HG02571 (cell line): ENCODE measurements at regions not wholly inside any gene's neighbourhood (a gene's known extent, or its start where the extent isn't known, plus 50 kb on each side); places are given as distances from the start of the nearest gene placed in this dataset.
A peak's percentile ranks its signal among the peaks of the same experiment; 100 is the strongest.
"Not testable (repeated sequence)": the region's sequence is repeated elsewhere in the genome, so short reads cannot be mapped to it uniquely, and the experiment has no call there.

ENCODE experiments used
- ATAC-seq: cut with Tn5 transposase; IDR thresholded peaks from one replicate; pipeline ENCODE4 v1.9.1; 2021; ENCODE audit warnings: mild to moderate bottlenecking, moderate library complexity; ENCODE audit not compliant: unreplicated experiment

GRCh38 chr6:57860481-57861315 lies 543.3 kb downstream of the PRIM2 start:
- not testable (repeated sequence) for ATAC-seq

GRCh38 chr6:57870083-57870482 lies 552.7 kb downstream of the PRIM2 start:
- ATAC-seq, result not testable (repeated sequence)

- ATAC-seq, result not testable (repeated sequence)
Observed at GRCh38 chr6:57873424-57873823, 556.0 kb downstream of the PRIM2 start.

DNA sequence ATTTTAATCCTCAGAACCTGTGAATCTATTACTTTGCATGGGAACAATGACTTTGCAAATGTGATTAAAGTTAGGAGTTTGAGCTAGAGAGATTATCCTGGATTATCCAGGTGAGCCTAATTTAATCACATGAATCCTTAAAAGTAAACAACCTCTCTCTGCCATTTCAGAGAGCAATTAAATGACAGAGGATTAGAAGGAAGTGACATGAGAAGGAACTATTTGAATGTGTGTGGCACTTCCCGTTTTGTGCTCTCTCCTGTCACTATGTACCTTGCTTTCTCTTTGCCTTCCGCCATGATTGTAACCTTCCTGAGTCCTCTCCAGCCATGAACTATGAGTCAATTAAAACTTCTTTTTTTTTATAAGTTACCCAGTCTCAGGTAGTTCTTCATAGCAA lies 559.2 kb downstream of the PRIM2 start:
- not testable (repeated sequence) for ATAC-seq

DNA sequence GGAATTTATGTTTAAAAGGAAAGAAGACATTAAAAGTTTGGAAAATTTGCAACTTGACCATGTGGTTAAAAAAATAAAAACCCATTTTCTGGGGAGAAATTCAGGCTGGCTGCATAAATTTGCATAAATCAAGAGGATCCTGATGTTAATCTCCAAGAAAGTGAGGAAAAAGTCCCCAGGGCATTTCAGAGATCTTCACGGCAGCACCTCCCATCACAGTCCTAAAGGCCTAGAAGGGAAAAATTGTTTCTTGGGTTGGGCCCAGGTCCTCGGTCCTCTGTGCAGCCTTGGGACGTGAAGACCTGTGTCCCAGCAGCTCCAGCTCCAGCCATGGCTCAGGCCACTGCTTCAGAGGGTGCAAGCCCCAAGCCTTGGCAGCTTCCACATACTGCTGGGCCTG lies 560.3 kb downstream of the PRIM2 start:
- not testable (repeated sequence) for ATAC-seq

- not testable (repeated sequence) for ATAC-seq
Observed at GRCh38 chr6:57878792-57879191, 561.4 kb downstream of the PRIM2 start.

DNA sequence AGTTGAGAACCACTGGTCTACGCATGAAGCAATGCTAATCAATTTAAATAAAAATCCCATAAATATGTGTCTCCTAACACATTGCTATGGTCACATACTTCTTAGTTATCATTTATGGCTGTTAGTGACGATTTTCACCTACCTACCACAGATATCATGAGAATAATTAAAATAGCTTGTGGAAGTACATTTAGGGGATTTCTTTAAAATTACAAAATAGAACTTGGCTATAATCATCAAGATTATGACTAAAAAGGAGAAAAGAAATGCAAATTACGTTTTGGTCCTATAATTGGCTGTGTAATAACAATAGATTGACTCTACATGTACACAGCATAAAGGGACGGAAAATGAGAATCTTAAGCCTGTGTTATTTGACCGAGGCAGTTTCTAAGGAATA lies 581.4 kb downstream of the PRIM2 start:
- ATAC-seq, result peak; percentile 76

DNA sequence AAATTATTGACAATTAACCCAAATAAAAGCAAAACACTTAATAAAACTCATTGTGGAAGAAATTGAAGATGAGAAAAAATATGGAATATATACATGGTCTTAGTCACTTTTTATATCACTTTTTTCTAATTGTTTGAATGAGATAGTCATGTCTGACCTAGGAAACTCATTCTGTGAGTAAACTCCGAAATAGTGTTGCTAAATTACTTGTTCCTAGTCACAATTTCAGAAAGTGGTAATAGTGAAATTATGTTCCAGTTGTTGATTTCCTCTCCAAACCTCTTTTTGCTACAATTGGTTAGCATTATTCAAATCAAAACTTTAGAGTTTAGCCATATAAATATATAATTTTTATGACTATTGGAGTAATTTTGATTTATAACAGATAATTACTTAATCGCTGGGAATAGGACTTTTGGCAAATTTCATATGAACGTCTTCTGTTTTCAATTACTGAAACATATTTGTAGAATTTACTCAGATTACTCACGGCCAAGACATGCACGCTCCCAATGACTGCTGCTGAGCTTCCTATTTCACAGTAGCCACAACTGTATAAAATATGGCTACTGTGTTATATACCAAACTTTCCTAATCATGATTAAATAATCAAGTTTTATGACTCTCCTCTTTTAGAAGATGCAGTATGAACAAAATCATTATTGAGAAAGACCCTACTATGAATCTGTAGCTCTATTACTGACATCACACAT lies 583.4 kb downstream of the PRIM2 start:
- not testable (repeated sequence) for ATAC-seq

GRCh38 chr6:57901445-57901844 lies 584.0 kb downstream of the PRIM2 start:
- ATAC-seq, result not testable (repeated sequence)

DNA sequence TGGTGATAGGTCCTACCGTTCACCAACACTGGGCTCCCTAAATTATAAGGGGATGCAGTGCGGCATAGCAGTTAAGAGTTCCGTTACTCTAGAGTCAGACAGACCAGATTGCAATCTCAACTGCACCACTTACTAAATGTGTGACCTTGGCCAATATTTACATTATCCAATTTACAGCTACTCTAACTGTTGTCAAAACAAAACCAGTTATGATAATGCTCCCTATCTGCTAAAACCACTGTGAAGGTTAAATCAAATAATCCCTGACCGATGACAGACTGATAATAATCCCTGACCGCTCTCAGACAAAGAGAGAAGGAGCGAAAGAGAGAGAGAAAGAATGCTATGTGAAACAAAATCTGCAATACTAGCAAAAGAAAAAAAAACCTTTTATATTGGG lies 586.9 kb downstream of the PRIM2 start:
- not testable (repeated sequence) for ATAC-seq

DNA sequence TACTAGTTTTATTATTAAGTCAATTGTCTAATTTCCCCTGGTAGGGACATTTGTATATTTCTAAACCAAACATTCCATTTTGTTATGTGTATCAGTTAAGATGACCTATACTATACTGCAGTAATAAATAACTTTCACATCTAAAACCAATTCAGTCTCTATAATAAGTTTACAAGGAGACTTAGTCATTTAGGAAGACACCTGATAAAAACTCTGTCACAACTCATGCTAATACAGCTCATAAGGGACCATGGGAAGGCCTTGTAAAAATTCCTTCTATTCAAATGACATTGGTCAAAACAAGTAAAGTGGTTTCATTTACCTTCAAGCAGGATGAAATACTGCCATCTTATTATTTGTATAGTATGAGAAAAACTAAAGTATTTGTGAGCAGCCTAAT lies 597.9 kb downstream of the PRIM2 start:
- ATAC-seq, result not testable (repeated sequence)

GRCh38 chr6:57942966-57943365 lies 625.5 kb downstream of the PRIM2 start:
- ATAC-seq, result not testable (repeated sequence)

GRCh38 chr6:57946084-57946768 lies 628.8 kb downstream of the PRIM2 start:
- ATAC-seq, result not testable (repeated sequence)

- ATAC-seq, result not testable (repeated sequence)
Observed at GRCh38 chr6:57946769-57947091, 629.3 kb downstream of the PRIM2 start.

DNA sequence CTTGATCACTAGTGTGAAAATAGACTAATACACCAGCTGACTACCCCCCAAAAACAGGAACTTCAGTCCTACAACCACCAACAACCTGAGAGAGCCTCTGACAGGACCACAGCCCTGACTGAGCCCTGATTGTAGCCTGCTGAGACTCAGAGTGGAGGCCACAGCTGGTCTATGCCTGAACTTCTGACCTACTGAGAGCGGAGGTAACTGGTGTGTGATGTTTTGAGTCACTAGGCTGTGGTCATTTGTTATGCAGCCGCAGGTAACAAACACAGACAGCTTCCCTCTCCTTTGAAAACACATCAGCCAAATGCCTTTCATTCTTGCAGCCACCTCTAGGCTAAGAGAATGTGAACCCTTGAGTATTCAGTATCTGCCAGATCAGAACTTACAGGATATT lies 631.1 kb downstream of the PRIM2 start:
- ATAC-seq, result not testable (repeated sequence)

GRCh38 chr6:57950430-57950829 lies 633.0 kb downstream of the PRIM2 start:
- ATAC-seq, result not testable (repeated sequence)

- not testable (repeated sequence) for ATAC-seq
Observed at GRCh38 chr6:57966757-57967156, 649.3 kb downstream of the PRIM2 start.

- ATAC-seq, result not testable (repeated sequence)
Observed at GRCh38 chr6:57971956-57972355, 654.5 kb downstream of the PRIM2 start.

DNA sequence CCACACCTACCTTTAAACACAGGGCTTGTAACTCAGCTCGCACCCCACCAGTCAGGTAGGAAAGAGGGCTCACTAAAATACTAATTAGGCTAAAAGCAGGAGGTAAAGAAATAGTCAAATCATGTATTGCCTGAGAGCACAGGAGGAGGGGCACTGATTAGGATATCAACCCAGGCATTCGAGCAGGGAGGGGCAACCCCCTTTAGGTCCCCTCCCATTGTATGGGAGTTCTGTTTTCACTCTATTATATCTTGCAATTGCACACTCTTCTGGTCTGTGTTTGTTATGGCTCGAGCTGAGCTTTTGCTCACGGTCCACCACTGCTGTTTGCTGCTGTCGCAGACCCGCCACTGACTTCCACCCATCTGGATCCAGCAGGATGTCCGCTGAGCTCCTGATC lies 657.2 kb downstream of the PRIM2 start:
- no peak for ATAC-seq

DNA sequence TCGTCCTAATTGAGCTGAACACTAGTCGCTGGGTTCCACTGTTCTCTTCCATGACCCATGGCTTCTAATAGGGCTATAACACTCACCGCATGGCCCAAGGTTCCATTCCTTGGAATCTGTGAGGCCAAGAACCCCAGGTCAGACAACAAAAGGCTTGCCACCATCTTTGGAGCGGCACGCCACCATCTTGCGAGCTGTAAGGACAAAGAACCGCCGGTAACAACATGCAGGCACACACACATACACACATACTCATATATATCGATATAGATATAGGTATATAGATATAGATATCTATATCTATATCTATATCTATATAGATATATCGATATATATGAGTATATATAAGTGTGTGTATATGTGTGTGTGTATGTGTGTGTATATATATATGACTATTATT lies 657.7 kb downstream of the PRIM2 start:
- ATAC-seq, result not testable (repeated sequence)

DNA sequence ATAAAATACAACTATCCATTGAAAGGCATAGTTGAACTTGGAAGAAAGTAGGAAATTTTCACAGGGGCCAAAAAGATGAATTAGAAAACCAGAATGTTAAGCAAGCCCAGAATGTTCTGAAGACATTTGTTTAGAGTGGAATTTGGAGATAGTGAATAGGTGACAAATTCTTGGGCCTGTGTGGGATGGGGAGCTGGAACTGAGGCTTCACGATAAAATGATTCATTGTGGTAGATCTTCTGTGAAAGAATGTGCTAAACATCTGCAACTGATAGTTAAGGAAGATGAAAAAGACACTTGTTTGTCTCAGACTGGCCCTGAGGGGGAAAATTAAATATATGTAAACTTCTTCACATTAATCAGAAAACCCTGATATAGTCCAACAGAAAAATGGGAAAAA lies 658.9 kb downstream of the PRIM2 start:
- not testable (repeated sequence) for ATAC-seq
